Stomach smooth muscle (tissue), 2 donors: ENCODE measurements at regions not wholly inside any gene's neighbourhood (a gene's known extent, or its start where the extent isn't known, plus 50 kb on each side); places are given as distances from the start of the nearest gene placed in this dataset.

Experiments used
- H3K27ac ChIP-seq: one replicate; pipeline ENCODE4 v1.7.0; 2013; ENCODE audit warnings: mild to moderate bottlenecking, low read length, inconsistent platforms
- H3K27me3 ChIP-seq, 2 donors: one replicate each; pipeline ENCODE4 v1.7.0; 2013; ENCODE audit warnings: low read length in 2 of 2; ENCODE audit not compliant: insufficient read depth in 2 of 2, control insufficient read depth in 1 of 2
- H3K36me3 ChIP-seq, 2 donors: one replicate each; pipeline ENCODE4 v1.7.0; 2013; ENCODE audit warnings: low read length in 2 of 2; ENCODE audit not compliant: control insufficient read depth in 2 of 2, insufficient read depth in 2 of 2
- H3K4me1 ChIP-seq: one replicate; pipeline ENCODE4 v1.7.0; 2013; ENCODE audit warnings: low read length; ENCODE audit not compliant: control insufficient read depth, insufficient read depth
- H3K4me3 ChIP-seq, 2 donors: one replicate each; pipeline ENCODE4 v1.7.0; 2013; ENCODE audit warnings: low read length in 2 of 2
- H3K9ac ChIP-seq, 2 donors: one replicate each; pipeline ENCODE4 v1.7.0; 2013; ENCODE audit warnings: low read length in 2 of 2, mild to moderate bottlenecking in 1 of 2
- H3K9me3 ChIP-seq, 2 donors: one replicate each; pipeline ENCODE4 v1.7.0; 2013; ENCODE audit warnings: low read length in 2 of 2; ENCODE audit not compliant: control insufficient read depth in 2 of 2
- donor health status: healthy.
- donor health status: Pancreatic carcinoma.

GRCh38 chr3:84439476-84439875 lies 519.3 kb upstream of the CADM2 start:
- Histone ChIP-seq H3K27me3 (no peaks in the 10 kb centered on the region), H3K9me3 (no peaks in the 10 kb centered on the region), H3K4me1 (no peaks in the 10 kb centered on the region), H3K36me3 (no peaks in the 10 kb centered on the region), H3K4me3 (no peak overlapping the region), H3K27ac (no peak overlapping the region), H3K9ac (no peak overlapping the region)

DNA sequence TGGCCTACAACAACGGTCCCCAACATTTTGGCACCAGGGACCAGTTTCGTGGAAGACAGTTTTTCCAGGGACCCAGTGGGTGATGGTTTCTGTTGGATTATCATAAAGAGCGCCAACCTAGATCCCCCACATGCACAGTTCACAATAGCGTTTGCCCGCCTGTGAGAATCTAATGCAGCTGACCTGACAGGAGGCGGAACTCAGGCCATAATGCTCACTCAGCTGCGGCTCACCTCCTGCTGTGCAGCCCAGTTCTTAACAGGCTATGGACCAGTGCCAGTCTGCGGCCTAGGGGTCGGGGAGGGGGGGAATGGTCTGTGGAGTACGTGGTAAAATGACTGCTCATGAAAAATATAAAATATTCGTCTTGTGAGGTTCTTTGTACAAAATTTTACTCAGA lies 518.5 kb upstream of the CADM2 start:
- Histone ChIP-seq H3K27ac (no peak overlapping the region), H3K9ac (no peak overlapping the region), H3K9me3 (no peaks in the 10 kb centered on the region), H3K27me3 (no peaks in the 10 kb centered on the region), H3K36me3 (no peaks in the 10 kb centered on the region), H3K4me3 (no peak overlapping the region), H3K4me1 (no peaks in the 10 kb centered on the region)

GRCh38 chr3:84442533-84442932 lies 516.3 kb upstream of the CADM2 start:
- no peak overlapping the region for H3K4me3 ChIP-seq
- no peak overlapping the region for H3K27ac ChIP-seq
- no peak overlapping the region for H3K9ac ChIP-seq
- H3K27me3 ChIP-seq: no peaks in the 10 kb centered on the region
- no peaks in the 10 kb centered on the region for H3K9me3 ChIP-seq
- H3K36me3 ChIP-seq: no peaks in the 10 kb centered on the region
- no peaks in the 10 kb centered on the region for H3K4me1 ChIP-seq

GRCh38 chr3:84444726-84445521 lies 513.9 kb upstream of the CADM2 start:
- Histone ChIP-seq H3K9ac (no peak overlapping the region), H3K9me3 (no peaks in the 10 kb centered on the region), H3K27me3 (no peaks in the 10 kb centered on the region), H3K4me3 (no peak overlapping the region), H3K27ac (no peak overlapping the region), H3K4me1 (no peaks in the 10 kb centered on the region), H3K36me3 (no peaks in the 10 kb centered on the region)

DNA sequence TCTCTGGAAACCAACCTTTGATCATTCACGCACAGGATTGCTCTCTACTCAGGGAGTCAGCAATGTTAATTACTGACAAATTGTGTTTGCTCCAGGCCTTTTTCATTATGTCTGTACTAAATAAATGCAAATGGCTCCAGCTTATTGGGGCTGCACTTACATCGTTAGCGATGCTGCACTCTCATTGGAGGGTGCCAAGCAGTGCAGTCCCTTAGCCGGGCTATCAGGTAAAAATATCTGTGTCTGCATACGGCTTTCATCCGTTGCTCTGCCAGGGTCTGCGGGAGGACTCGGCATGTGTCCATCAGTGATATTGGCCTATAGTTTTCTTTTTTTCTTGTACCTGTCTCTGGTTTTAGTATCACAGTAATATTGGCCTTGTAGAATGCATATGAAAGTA lies 471.5 kb upstream of the CADM2 start:
- Histone ChIP-seq H3K9ac (no peak overlapping the region), H3K4me1 (no peaks in the 10 kb centered on the region)

GRCh38 chr3:84504761-84505160 lies 454.0 kb upstream of the CADM2 start:
- Histone ChIP-seq H3K36me3 (no peaks in the 10 kb centered on the region), H3K4me3 (no peak overlapping the region), H3K9me3 (peaks cover 0 to 1% of the 10 kb centered on the region in 2 donors), H3K9ac (no peak overlapping the region), H3K4me1 (no peaks in the 10 kb centered on the region), H3K27ac (no peak overlapping the region), H3K27me3 (no peaks in the 10 kb centered on the region)

More for the DNA sequence above, 471.5 kb upstream of the CADM2 start:
- Histone ChIP-seq H3K36me3 (no peaks in the 10 kb centered on the region), H3K4me3 (no peak overlapping the region), H3K9me3 (no peaks in the 10 kb centered on the region), H3K27me3 (no peaks in the 10 kb centered on the region), H3K27ac (no peak overlapping the region)

- H3K4me3 ChIP-seq: no peak overlapping the region
- H3K27me3 ChIP-seq: no peaks in the 10 kb centered on the region
Measured at GRCh38 chr3:84510007-84510406, 448.8 kb upstream of the CADM2 start.

DNA sequence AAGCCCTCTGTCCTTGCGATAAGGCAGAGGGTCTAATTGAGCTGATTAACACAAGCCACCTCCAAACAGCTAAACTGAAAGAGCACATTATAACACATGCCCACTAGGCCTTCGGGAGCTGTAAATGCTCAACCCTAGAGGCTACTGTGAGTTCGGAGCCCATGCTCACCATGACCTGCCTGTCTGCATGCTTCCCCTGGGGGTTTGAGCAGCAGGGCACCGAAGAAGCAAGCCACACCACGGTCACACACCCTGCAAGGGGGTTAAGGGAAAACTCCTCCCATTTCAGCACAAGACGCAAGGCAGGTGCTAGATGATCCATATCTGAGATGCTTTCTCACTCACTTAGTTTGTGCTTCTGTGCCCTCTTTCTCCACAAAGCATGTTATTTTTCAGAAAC lies 435.9 kb upstream of the CADM2 start:
- H3K36me3 ChIP-seq: no peaks in the 10 kb centered on the region
- no peak overlapping the region for H3K4me3 ChIP-seq
- no peak overlapping the region for H3K9ac ChIP-seq
- H3K4me1 ChIP-seq: no peaks in the 10 kb centered on the region
- peaks cover 0 to 9% of the 10 kb centered on the region in 2 donors for H3K9me3 ChIP-seq
- H3K27ac ChIP-seq: no peak overlapping the region
- H3K27me3 ChIP-seq: no peaks in the 10 kb centered on the region

More at GRCh38 chr3:84510007-84510406, 448.8 kb upstream of the CADM2 start:
- Histone ChIP-seq H3K36me3 (no peaks in the 10 kb centered on the region), H3K9ac (no peak overlapping the region), H3K27ac (no peak overlapping the region), H3K4me1 (no peaks in the 10 kb centered on the region), H3K9me3 (peaks cover 0 to 1% of the 10 kb centered on the region in 2 donors)

DNA sequence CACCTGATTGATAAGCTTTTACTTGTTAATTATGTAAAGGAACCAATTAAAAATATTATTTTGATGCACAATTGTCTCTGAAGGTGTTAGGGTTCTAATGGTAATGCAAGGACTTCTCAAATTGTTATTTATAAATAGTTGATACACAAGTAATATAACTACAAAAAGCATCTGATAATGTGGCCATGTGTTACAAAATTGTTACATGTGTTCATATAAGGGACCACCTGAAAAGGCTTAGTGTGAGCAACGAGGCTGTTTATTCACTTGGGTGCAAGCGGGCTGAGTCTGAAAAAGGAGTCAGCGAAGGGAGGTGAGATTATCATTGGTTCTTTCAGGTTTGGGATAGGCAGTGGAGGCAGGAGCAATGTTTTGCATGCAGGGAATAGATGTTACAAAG lies 421.9 kb upstream of the CADM2 start:
- peaks cover 2 to 9% of the 10 kb centered on the region in 2 donors for H3K9me3 ChIP-seq
- no peak overlapping the region for H3K4me3 ChIP-seq
- no peaks in the 10 kb centered on the region for H3K36me3 ChIP-seq
- H3K27me3 ChIP-seq: no peaks in the 10 kb centered on the region
- H3K9ac ChIP-seq: no peak overlapping the region
- H3K27ac ChIP-seq: no peak overlapping the region
- no peaks in the 10 kb centered on the region for H3K4me1 ChIP-seq

DNA sequence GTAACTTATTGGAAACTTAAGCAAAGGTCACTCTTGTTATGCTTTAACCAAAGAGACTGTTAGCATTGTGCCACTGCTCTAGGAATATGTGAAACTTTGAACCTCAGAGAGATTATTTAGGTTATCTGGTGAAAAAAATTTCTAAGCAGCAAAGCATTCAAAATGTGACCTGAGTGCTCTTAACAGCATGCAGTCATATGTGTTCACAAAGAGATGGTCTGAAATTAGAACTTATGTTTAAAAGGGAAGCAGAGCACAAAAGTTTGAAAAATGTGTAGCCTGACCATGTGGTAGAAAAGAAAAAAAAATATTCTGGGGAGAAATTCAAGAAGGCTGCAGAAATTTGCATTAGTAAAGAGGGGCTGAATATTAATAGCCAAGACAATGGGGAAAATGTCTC lies 420.2 kb upstream of the CADM2 start:
- no peak overlapping the region for H3K4me3 ChIP-seq
- no peaks in the 10 kb centered on the region for H3K36me3 ChIP-seq
- no peaks in the 10 kb centered on the region for H3K4me1 ChIP-seq
- H3K9me3 ChIP-seq: peaks cover 2 to 9% of the 10 kb centered on the region in 2 donors
- H3K27ac ChIP-seq: no peak overlapping the region
- no peak overlapping the region for H3K9ac ChIP-seq
- H3K27me3 ChIP-seq: no peaks in the 10 kb centered on the region

- Histone ChIP-seq H3K4me1 (no peaks in the 10 kb centered on the region), H3K9ac (no peak overlapping the region), H3K36me3 (no peaks in the 10 kb centered on the region), H3K27me3 (no peaks in the 10 kb centered on the region), H3K27ac (no peak overlapping the region), H3K4me3 (no peak overlapping the region), H3K9me3 (no peaks in the 10 kb centered on the region)
Measured at GRCh38 chr3:84547207-84547606, 411.6 kb upstream of the CADM2 start.
